Brain microvascular endothelial cell (primary cell): ENCODE measurements at regions not wholly inside any gene's neighbourhood (a gene's known extent, or its start where the extent isn't known, plus 50 kb on each side); places are given as distances from the start of the nearest gene placed in this dataset.

ENCODE experiments used
- DNase-seq: peaks from one replicate; pipeline ENCODE4 v3.0.0-alpha.2; 2020
- H3K27ac ChIP-seq: fragments of 250-450 bp; sonication (Bioruptor Pico); 2 replicates; pipeline ENCODE4 v1.5.1; 2020; ENCODE audit warnings: mild to moderate bottlenecking, moderate library complexity
- H3K27me3 ChIP-seq: fragments of 250-450 bp; sonication (Bioruptor Pico); replicated peaks from 2 replicates; pipeline ENCODE4 v1.5.1; 2020; ENCODE audit warnings: mild to moderate bottlenecking
- H3K36me3 ChIP-seq: fragments of 250-450 bp; sonication (Bioruptor Pico); replicated peaks from 2 replicates; pipeline ENCODE4 v1.5.1; 2020; ENCODE audit warnings: mild to moderate bottlenecking
- H3K4me3 ChIP-seq: 2 replicates; pipeline ENCODE4 v1.5.1; 2011; ENCODE audit warnings: low read depth, mild to moderate bottlenecking, control low read depth, low read length, moderate library complexity
- CTCF ChIP-seq: IDR thresholded peaks from 2 replicates; pipeline ENCODE4 v1.5.1; 2011; ENCODE audit warnings: low read depth, mild to moderate bottlenecking, moderate library complexity, low read length, control low read depth, inconsistent platforms; ENCODE audit errors: missing control alignments
- in situ Hi-C: cut with HindIII; loops from 2 replicates; pipeline ENCODE4 v1.10.0; 2017; ENCODE audit warnings: low sequenced_read_pairs, low pct_ligation_motif_present

GRCh38 chr16:64019339-64019738 lies 1102.5 kb downstream of the CDH11 start:
- no peak overlapping the region for H3K27ac ChIP-seq
- DNase-seq, result no peak
- in situ Hi-C loops, result no loop called here
- no peaks in the 10 kb centered on the region for H3K36me3 ChIP-seq
- no peaks in the 10 kb centered on the region for H3K27me3 ChIP-seq
- no peak overlapping the region for H3K4me3 ChIP-seq
- no peak for TF ChIP-seq CTCF

DNA sequence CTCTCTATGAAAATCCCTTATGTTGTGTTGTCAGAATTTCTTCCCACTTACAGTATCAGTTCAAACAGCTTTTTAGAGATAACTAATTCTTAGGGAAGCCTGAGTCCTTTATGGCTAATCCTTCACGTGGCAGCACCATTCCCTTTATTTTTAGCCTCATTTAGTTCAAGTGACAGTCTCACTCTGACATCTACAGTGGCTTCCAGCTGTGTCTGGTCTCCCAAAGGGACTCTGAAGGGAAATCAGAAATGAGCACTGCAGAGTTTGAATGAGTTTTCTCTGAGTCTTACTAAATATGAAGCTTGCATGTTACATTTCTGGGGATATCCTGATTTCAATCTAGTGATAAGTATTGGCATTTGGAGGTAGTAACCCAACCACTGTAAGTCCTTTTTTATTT lies 1104.1 kb downstream of the CDH11 start:
- in situ Hi-C loops, result no loop called here

GRCh38 chr16:64013856-64014255 lies 1108.0 kb downstream of the CDH11 start:
- Histone ChIP-seq H3K36me3 (no peaks in the 10 kb centered on the region), H3K27me3 (no peaks in the 10 kb centered on the region), H3K27ac (no peak overlapping the region), H3K4me3 (no peak overlapping the region)
- in situ Hi-C loops, result no loop called here
- no peak for DNase-seq
- no peak for TF ChIP-seq CTCF

More for the DNA sequence above, 1104.1 kb downstream of the CDH11 start:
- Histone ChIP-seq H3K36me3 (no peaks in the 10 kb centered on the region), H3K27me3 (no peaks in the 10 kb centered on the region), H3K27ac (no peak overlapping the region), H3K4me3 (no peak overlapping the region)
- no peak for TF ChIP-seq CTCF
- DNase-seq, result no peak

GRCh38 chr16:64012166-64012565 lies 1109.7 kb downstream of the CDH11 start:
- H3K4me3 ChIP-seq, result no peak overlapping the region
- no peaks in the 10 kb centered on the region for H3K36me3 ChIP-seq
- no peak for DNase-seq
- H3K27me3 ChIP-seq, result no peaks in the 10 kb centered on the region
- no peak for TF ChIP-seq CTCF
- no peak overlapping the region for H3K27ac ChIP-seq
- in situ Hi-C loops, result no loop called here

GRCh38 chr16:64011650-64012049 lies 1110.2 kb downstream of the CDH11 start:
- Histone ChIP-seq H3K4me3 (no peak overlapping the region), H3K27ac (no peak overlapping the region), H3K27me3 (no peaks in the 10 kb centered on the region), H3K36me3 (no peaks in the 10 kb centered on the region)
- in situ Hi-C loops, result no loop called here
- no peak for TF ChIP-seq CTCF
- no peak for DNase-seq

GRCh38 chr16:64008131-64008530 lies 1113.7 kb downstream of the CDH11 start:
- in situ Hi-C loops, result no loop called here
- H3K4me3 ChIP-seq, result no peak overlapping the region
- no peak for TF ChIP-seq CTCF
- H3K27ac ChIP-seq, result no peak overlapping the region
- H3K27me3 ChIP-seq, result no peaks in the 10 kb centered on the region
- H3K36me3 ChIP-seq, result no peaks in the 10 kb centered on the region
- no peak for DNase-seq
